ENCODE measurements at regions not wholly inside any gene's neighbourhood (a gene's known extent, or its start where the extent isn't known, plus 50 kb on each side); places are given as distances from the start of the nearest gene placed in this dataset.

GRCh38 chr18:25946540-25946939 is 143.9 kb downstream of the SS18 start:
- no peaks in the 10 kb centered on the region for H3K27me3 ChIP-seq
- DNase-seq = no peak
- WGBS, 2 donors (ENCODE audit: low coverage in 1 of 2) = 79 to 100% methylated on average over 1 of the region's 1 CpG
- no peaks in the 10 kb centered on the region for H3K36me3 ChIP-seq
- intact Hi-C loops (cut with DNase I; ENCODE audit: low total_unique reads) (no loop called here), in situ Hi-C loops (cut with MboI; ENCODE audit: low pct_ligation_motif_present in 1 of 4, low pct_unique_long_range_greater_than_20kb in 1 of 4, low sequenced_read_pairs in 3 of 4) (no loop called here)
- no peaks in the 10 kb centered on the region for H3K4me1 ChIP-seq
- no peak overlapping the region for H3K27ac ChIP-seq
- TF ChIP-seq POLR2A (IDR thresholded peaks at IDR 0.05) (no peak), POLR2AphosphoS5 (IDR thresholded peaks at IDR 0.05) (no peak), EP300 (IDR thresholded peaks at IDR 0.05; ENCODE audit: low read depth) (no peak)
- TF ChIP-seq, protein P1, sequence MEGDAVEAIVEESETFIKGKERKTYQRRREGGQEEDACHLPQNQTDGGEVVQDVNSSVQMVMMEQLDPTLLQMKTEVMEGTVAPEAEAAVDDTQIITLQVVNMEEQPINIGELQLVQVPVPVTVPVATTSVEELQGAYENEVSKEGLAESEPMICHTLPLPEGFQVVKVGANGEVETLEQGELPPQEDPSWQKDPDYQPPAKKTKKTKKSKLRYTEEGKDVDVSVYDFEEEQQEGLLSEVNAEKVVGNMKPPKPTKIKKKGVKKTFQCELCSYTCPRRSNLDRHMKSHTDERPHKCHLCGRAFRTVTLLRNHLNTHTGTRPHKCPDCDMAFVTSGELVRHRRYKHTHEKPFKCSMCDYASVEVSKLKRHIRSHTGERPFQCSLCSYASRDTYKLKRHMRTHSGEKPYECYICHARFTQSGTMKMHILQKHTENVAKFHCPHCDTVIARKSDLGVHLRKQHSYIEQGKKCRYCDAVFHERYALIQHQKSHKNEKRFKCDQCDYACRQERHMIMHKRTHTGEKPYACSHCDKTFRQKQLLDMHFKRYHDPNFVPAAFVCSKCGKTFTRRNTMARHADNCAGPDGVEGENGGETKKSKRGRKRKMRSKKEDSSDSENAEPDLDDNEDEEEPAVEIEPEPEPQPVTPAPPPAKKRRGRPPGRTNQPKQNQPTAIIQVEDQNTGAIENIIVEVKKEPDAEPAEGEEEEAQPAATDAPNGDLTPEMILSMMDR (IDR thresholded peaks at IDR 0.05) = no peak
- H3K4me3 ChIP-seq = no peak overlapping the region
- no peaks in the 10 kb centered on the region for H3K9me3 ChIP-seq

DNA sequence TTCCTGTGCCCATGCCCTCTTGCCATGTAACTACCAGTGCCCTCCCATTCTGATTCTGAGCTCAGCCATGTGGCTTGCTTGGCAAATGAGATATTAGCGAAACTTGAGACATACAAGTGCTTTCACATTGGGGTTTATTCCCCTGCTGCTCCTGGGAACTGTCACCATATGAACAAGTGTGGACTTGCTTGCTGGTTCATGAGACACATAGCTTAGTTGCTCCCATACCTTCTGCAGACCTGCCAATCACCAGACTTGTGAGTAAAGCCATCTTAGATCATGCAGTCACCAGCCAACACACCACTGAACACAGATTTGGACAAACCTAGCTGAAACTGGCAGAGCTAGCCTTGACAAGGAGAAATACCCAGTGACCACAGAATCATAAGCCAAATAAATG is 155.1 kb downstream of the SS18 start:
- Histone ChIP-seq H3K4me3 (no peak overlapping the region), H3K9me3 (no peaks in the 10 kb centered on the region), H3K27ac (no peak overlapping the region), H3K36me3 (no peaks in the 10 kb centered on the region), H3K4me1 (no peaks in the 10 kb centered on the region), H3K27me3 (no peaks in the 10 kb centered on the region)
- in situ Hi-C loops (cut with MboI; ENCODE audit: low pct_ligation_motif_present in 1 of 4, low pct_unique_long_range_greater_than_20kb in 1 of 4, low sequenced_read_pairs in 3 of 4) = no loop called here
- no peak for DNase-seq
- TF ChIP-seq POLR2A (IDR thresholded peaks at IDR 0.05) = no peak
- TF ChIP-seq EP300 (IDR thresholded peaks at IDR 0.05; ENCODE audit: low read depth) = no peak
- TF ChIP-seq POLR2AphosphoS5 (IDR thresholded peaks at IDR 0.05) = no peak
- TF ChIP-seq, protein P1 (IDR thresholded peaks at IDR 0.05) = no peak
- 84% methylated on average over 1 of the region's 1 CpG; no CpG with 5 or more reads in 1 of the 2 donors for WGBS, 2 donors (ENCODE audit: low coverage in 1 of 2)
- intact Hi-C loops (cut with DNase I; ENCODE audit: low total_unique reads) = no loop called here

- Histone ChIP-seq H3K27ac (no peak overlapping the region), H3K36me3 (no peaks in the 10 kb centered on the region), H3K4me3 (no peak overlapping the region), H3K27me3 (no peaks in the 10 kb centered on the region), H3K9me3 (no peaks in the 10 kb centered on the region), H3K4me1 (no peaks in the 10 kb centered on the region)
- TF ChIP-seq, protein P1 (IDR thresholded peaks at IDR 0.05) = no peak
- TF ChIP-seq POLR2AphosphoS5 (IDR thresholded peaks at IDR 0.05) = no peak
- TF ChIP-seq EP300 (IDR thresholded peaks at IDR 0.05; ENCODE audit: low read depth) = no peak
- TF ChIP-seq POLR2A (IDR thresholded peaks at IDR 0.05) = no peak
- in situ Hi-C loops (cut with MboI; ENCODE audit: low pct_ligation_motif_present in 1 of 4, low pct_unique_long_range_greater_than_20kb in 1 of 4, low sequenced_read_pairs in 3 of 4) (no loop called here), intact Hi-C loops (cut with DNase I; ENCODE audit: low total_unique reads) (no loop called here)
- no peak for DNase-seq
- WGBS, 2 donors (ENCODE audit: low coverage in 1 of 2) = 100% methylated on average over 1 of the region's 1 CpG; no CpG with 5 or more reads in 1 of the 2 donors
Measured at GRCh38 chr18:25931126-25931525, 159.3 kb downstream of the SS18 start.

GRCh38 chr18:25929787-25930186 is 160.6 kb downstream of the SS18 start:
- Histone ChIP-seq H3K36me3 (no peaks in the 10 kb centered on the region), H3K9me3 (no peaks in the 10 kb centered on the region), H3K4me1 (no peaks in the 10 kb centered on the region), H3K4me3 (no peak overlapping the region), H3K27ac (no peak overlapping the region), H3K27me3 (no peaks in the 10 kb centered on the region)
- TF ChIP-seq POLR2AphosphoS5 (IDR thresholded peaks at IDR 0.05) = no peak
- TF ChIP-seq, protein P1 (IDR thresholded peaks at IDR 0.05) = no peak
- no peak for TF ChIP-seq EP300 (IDR thresholded peaks at IDR 0.05; ENCODE audit: low read depth)
- no peak for TF ChIP-seq POLR2A (IDR thresholded peaks at IDR 0.05)
- WGBS, 2 donors (ENCODE audit: low coverage in 1 of 2) = 63 to 83% methylated on average over 1 to 2 of the region's 2 CpGs
- DNase-seq = no peak
- in situ Hi-C loops (cut with MboI; ENCODE audit: low pct_ligation_motif_present in 1 of 4, low pct_unique_long_range_greater_than_20kb in 1 of 4, low sequenced_read_pairs in 3 of 4) = no loop called here
- intact Hi-C loops (cut with DNase I; ENCODE audit: low total_unique reads) = no loop called here

Measured in transverse colon (tissue), 4 donors.